ENCODE measurements at regions not wholly inside any gene's neighbourhood (a gene's known extent, or its start where the extent isn't known, plus 50 kb on each side); places are given as distances from the start of the nearest gene placed in this dataset.

DNA sequence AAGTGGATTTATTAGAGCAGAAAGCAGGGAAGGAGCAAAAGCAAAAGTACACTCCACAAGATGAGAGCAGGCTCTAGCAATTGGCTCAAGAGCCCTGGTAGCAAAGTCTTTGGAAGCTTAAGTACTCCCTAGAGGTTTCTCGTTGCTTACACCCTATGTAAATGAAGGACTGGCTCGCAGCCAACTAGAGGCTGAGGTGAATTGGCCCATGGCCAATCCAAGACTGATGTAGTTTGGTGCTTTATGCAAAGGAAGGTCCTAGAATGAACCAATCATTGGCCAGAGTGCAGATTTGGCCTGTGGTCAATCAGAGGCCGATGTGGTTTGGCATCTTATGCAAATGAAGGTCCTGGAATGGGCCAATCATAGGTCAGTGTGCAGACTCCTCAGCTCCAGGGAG, 191.3 kb upstream of the ARID1B start:
- TF ChIP-seq, protein P1, sequence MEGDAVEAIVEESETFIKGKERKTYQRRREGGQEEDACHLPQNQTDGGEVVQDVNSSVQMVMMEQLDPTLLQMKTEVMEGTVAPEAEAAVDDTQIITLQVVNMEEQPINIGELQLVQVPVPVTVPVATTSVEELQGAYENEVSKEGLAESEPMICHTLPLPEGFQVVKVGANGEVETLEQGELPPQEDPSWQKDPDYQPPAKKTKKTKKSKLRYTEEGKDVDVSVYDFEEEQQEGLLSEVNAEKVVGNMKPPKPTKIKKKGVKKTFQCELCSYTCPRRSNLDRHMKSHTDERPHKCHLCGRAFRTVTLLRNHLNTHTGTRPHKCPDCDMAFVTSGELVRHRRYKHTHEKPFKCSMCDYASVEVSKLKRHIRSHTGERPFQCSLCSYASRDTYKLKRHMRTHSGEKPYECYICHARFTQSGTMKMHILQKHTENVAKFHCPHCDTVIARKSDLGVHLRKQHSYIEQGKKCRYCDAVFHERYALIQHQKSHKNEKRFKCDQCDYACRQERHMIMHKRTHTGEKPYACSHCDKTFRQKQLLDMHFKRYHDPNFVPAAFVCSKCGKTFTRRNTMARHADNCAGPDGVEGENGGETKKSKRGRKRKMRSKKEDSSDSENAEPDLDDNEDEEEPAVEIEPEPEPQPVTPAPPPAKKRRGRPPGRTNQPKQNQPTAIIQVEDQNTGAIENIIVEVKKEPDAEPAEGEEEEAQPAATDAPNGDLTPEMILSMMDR (conservative IDR thresholded peaks at IDR 0.05; ENCODE audit: low read length) = no peak
- TF ChIP-seq EZH2phosphoT487 (IDR thresholded peaks at IDR 0.05; ENCODE audit: borderline replicate concordance, low read depth, low read length) = no peak

All from OCI-LY7 (cell line).